HG03139 (cell line): ENCODE measurements at regions not wholly inside any gene's neighbourhood (a gene's known extent, or its start where the extent isn't known, plus 50 kb on each side); places are given as distances from the start of the nearest gene placed in this dataset.

ENCODE experiments used
- ATAC-seq: cut with Tn5 transposase; IDR thresholded peaks from one replicate; pipeline ENCODE4 v1.9.1; 2021; ENCODE audit not compliant: unreplicated experiment

DNA sequence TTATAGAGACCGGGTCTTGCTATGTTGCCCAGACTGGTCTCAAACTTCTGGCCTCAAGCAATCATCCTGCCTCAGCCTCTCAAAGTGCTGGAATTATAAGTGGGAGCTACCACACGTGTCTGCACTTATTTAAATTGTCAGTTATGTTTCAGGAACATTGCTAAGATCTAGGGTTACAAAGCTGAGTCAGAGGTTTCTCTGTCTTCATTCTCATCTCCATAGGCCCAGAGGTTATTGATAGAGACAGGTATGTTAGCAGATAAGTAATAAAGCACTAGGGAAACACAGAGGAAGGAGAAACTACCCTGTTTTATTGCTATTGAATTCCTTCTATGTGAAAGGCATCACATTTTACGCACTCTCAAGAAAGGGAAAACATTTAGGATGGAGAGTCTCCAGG is 214.1 kb downstream of the REEP3 start:
- no peak for ATAC-seq

DNA sequence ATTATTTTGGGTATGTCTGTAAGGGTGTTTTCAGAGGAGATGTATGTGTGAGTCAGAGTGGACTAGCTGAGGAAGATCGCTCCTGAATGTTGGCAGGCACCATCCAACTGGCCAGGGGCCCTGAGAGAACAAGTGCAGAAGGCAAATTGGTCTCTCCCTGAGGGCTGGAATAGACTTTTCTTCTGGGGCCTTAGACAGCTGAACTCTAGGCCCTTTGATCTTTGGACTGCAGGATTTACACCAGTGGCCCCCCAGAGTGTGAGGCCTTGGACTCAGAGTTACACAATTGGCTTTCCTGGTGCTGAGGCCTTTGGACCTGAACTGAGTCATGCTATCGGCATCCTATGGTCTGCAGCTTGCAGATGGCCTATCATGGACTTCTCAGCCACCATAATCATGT is 217.2 kb downstream of the REEP3 start:
- ATAC-seq: no peak

DNA sequence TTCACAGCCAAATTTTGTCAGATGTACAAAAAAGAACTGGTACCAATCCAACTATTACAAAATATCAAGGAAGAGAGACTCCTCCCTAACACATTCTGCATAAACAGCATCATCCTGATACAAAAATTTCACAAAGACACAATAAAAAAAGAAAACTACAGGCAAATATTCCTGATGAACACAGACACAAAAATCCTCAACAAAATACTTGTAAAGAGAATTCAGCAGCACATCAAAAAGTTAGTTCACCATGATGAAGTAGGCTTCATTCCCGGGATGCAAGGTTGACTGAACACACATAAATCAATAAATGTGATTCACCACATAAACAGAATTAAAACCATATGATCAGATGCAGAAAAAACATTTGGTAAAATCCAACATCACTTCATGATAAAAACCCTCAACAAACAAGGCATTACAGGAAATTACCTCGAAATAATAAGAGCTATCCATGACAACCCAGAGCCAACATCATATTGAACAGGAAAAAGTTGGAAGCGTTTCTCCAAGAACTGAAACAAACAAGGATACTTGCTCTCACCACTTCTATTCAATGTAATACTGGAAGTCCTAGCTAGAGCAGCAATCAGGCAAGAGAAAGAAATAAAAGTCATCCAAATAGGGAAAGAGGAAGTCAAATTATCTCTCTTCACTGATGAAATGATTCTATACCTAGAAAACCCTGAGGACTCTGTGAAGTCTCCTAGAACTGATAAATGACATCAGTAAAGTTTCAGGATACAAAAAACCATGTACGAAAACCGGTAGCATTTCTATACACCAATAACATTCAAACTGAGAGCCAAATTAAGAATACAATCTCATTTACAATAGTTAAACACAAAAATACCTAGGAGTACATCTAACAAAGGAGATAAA is 223.1 kb downstream of the REEP3 start:
- ATAC-seq: no peak

DNA sequence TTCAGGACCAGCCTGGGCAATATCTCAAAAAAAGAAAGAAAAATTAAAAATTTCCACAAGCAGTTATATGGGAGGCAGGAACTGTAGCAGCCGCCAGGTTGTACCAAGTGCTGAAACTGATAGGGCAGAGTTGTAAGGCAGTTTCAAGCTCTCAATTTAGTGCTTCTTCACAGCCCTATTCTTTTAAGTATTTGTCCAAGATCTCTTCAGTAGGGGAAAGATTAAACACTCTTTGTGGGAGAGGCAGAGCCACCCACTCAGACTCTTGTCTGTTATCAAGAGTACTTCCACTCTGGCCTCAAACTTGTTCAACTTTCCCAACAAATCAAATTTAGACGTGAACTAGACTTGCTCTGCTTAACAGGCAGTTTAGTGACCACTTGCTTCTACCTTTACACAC is 228.7 kb downstream of the REEP3 start:
- ATAC-seq: no peak

DNA sequence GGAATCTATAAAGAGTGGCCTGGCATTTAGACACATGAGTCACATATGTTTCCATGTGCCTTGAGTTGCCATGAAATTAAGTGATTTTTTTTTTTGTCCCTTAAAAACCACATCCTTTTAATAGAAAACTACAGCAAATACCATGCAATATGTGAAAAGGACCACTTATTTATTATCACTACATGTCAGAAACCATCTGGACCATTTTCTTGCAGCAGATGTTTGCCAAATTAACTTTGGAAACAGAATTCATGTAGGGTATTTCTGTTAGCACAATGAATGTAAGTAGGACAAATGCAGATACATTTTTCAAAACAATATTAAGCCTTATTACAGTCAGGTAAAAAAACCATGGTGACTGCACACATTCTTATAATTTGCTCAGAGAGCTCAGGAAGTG is 230.6 kb downstream of the REEP3 start:
- no peak for ATAC-seq

DNA sequence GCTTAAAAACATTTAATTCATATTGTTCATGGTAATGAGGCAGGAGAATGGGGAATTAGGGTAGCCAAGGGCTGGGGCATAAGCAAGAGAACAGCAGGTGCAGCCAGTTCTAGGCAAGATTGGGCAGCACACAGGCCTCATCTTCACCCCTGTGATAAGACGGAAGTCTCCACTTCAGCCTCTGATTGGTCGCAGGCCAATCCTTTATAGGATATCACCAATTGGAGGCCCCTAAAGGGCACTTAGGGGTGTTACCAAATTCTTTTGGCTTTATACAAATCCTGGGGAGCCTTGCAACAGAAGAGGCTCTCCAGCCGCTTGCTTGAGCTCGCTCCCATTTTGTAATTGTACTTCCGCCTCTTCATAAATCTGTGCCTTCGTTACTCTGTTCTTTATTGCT is 231.1 kb downstream of the REEP3 start:
- no peak for ATAC-seq

DNA sequence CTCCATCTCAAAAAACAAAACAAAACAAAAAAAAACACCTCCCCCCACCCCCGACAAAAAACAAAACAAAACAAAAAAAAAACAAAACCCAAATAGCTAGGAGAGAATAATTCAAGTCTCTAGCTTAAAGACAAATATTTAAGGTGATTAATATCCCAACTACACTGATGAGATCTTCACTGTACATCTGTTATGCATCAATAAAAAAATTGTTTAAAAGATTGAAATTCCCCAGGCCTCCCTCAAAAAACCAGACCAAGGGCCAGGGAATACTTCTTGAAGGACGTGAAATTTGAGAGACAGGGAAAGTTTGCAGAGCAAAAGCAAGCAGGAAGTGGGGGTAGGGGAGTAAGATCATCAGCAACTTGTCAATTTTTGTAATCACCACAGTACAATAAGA is 232.6 kb downstream of the REEP3 start:
- ATAC-seq: no peak

DNA sequence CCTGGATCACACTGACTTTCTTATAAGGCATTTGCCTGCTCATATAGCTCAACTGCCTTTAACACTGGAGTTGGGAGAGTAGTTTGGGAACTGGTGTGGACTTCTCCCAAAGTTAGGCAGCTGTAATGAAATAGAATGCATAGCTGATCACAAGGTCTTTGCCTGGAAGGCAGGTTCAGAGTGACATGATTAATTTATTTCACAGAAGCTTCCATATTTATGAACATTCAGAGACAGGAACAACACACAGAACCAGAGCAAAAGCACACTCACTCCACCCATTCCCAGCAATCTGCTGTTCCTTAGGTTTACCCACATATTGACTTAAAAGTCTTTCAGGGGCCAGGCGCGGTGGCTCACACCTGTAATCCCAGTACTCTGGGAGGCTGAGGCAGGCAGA is 234.2 kb downstream of the REEP3 start:
- no peak for ATAC-seq

DNA sequence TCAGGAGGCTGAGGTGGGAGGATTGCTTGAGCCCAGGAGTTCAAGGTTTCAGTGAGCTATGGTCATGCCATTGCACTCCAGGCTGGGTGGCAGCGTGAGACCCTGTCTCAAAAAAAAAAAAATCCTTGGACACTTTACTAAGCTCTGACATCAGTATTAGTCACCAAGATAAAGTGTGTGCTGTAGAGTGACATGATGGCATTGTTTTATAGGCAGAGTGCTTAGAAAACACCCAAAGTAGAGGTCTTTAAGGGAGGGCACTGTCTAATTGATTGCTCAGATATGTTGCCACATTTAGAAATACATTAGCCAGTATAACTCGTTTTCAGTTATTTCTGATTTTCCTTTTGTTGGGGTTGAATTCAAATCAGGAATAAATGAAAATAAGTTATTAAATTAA is 235.9 kb downstream of the REEP3 start:
- ATAC-seq: no peak

DNA sequence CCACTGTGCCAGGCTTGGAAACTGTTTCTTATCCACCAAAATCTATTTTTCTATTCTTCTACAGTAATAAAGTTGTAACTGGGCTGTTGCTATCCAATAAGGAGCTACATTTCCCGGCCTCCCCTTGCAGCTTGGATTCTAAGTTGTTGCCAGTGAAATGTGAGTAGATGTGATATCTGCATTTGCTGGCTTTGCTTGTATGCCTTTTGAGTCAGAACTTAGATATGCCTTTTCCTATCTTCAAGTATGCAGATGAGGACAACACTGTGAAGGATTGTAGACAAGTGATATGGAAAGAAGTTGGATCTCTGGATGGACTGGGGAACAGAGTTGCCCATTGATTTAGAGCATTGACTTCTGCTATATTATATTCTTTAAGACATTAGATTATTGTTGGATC is 236.9 kb downstream of the REEP3 start:
- ATAC-seq: no peak

DNA sequence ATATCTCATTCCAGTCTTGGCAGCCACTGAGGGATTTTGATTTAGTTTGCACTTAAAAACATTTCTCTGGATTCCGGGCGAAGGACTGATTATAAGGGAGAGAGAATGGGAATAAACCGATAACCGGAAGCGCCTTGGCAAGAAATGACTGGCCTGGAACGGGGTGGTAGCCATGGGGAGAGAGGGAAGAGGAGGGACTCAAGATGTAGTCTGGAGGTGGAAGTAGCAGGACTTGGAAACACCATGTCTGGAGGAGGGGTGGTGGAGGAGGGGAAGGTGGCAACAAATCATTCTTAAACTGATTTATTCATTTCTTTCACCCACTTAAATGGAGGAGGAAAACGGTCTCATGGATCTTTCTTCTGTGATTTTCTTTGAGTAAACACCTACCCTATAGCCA is 238.1 kb downstream of the REEP3 start:
- ATAC-seq: no peak

DNA sequence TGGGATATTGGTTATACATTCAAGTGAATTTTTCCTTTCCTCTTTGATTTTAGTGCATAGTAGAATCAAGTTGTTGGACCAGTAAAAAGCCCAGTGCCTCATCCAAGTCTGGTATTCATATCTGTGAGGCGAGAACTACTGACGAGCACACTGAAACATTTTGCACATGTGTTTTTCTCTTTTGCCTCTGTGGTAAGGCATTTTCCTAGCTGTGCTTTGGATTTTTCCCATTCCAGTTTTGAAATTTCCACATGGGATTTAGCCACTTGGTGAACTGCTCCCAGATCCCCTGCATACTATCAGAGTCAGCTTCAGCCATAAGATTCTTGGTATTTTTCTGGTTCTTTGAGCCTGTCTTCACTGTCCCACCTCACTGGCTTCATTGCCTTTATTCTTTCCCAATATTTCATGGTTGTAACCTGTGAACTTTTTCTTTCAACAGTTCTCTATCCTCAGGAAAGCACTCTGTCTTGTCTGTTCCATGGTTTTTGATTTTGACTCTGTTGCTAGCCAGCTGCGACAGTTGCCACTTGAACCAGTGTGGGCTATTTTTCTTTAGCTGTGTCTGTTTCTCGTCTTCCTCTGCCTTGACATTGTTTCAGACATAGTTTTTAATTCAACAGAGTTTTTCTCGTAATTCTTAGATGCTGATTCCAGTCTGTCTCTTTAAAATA is 239.0 kb downstream of the REEP3 start:
- ATAC-seq: no peak

DNA sequence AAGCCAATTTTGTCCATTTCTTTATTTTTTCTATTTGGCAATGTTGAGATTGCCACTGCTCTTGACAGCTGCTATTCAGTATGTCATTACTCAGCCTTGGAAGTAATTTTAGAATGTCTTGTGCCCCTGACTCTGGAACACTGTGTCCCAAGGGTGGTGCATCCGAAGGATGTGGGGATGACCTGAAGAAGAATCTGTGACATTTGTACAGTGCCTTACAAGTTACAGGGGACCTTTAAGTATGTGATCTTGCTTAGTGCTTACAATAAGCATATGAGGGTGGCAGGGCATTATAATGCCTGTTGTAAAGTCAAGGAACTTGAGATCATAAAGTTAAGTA is 239.5 kb downstream of the REEP3 start:
- no peak for ATAC-seq

DNA sequence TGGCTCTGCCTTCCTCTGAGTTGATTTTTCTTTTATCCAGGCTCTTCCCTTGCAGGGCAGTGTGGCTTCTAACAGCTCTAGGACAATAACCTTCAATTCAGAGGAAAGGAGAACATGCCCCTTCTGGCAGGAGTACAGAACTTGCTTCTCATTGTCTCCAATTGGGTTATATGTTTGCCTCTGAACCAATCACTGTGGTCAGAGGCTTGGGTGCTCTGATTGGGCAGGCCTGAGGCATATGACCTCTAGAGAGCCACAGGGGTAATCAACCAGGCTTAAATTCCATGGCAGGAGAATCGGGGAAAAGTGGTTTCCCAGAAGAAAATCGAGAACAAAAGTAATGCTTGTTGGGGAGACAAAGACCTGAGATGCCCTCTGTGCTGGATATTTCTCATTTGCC is 240.0 kb downstream of the REEP3 start:
- ATAC-seq: no peak

DNA sequence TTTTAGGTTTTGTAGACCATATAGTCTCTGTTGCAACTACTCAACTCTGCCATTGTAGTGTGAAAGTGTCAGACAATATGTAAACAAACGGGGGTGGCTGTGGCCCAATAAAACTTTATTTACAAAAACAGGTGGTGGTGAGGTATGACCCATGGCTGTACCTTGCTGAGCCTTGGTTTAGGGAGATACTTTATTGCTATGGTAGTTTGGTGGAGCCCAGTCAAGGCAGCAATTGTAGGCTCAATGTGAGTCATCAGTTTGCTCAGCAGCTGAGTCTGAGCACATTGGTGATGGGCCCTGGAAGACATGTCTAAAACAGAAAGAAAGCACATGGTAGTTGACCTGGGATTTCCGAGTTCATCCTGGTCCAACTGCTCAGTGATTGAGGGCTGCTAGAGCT is 242.5 kb downstream of the REEP3 start:
- no peak for ATAC-seq

DNA sequence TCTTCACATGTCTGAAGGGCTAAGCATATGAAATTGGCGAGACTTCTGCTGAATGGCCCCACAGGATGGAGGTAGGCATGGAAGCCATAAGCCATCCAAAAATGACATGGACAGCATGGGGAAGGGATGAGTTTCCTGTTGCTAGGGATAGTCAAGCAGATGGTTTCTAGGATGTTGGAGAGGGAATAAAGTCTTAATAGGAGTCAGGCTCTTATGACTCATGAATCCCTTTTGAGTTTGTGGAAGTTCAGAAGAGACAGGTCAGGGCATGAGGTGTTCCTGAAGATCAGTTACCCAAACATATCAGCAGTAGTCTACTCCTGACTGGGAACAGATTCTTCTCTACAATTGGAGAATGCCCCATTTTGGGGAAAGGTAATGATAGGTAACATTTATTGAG is 243.9 kb downstream of the REEP3 start:
- no peak for ATAC-seq

DNA sequence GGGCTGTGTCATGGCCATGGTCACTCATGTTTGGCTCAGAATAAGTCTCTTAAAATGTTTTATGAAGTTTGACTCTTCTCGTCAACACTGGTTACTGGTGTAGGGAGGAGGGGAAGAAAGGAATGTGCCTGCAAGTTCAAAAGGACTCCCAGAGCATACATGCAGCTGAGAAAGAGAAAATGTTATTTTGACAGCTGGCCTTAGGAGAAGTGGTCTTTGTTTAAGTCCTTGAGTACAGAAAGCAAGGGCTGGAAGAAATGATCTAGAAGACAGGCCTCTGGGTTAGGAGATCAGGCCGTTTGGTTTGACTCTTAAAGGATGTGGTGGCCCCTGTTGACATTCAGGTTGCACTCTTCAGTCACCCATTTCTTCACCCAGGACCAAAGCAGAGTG is 245.5 kb downstream of the REEP3 start:
- no peak for ATAC-seq

DNA sequence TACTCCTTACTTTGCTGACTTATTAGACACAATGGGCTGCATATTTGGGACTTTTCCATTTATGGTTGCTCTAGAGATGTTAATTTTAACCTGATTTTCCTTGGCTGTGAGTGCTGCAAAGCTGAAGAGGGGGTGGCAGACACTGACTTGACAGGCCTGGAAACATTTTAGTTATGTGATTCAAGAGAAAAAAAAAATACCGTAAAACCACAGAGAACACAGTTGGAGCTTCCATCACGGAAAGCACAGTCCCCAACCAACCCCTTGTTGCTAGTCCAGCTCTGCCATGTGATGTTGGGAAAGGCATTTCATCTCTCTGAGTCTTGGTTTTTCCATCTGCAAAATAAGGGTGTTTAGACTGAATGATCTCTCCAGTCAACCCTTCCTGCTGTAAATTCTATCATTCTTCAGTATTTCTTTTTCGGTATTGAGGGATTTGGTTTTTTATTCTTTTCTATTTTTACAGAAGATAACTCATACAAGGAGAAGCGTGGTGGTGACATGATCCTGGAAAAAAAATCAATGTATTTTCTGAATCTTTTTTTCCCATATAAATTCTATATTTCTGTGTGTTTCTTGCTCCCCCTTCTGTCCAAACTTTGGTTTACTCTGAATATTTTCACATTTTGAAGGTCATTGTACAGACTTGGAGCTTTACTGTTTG is 246.1 kb downstream of the REEP3 start:
- no peak for ATAC-seq

DNA sequence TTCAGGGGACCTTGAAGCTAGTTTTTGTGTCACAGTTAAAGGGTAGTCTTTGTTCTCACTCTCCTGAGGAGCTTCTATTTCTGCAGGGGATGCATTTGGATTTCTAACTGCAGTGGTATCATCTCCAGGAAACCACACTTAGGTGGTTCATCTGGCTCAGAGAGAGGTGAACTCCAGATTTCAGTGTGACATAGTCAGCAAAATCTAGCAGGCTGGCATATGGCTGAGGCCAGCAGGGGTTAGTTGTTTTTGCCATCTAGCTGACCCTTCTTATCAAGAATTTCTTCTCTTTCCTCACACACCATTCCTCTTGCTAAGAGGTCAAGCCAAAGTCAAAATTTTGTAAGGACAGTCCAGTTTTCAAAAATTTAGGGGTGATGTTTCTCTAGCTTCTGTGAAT is 248.2 kb downstream of the REEP3 start:
- no peak for ATAC-seq

DNA sequence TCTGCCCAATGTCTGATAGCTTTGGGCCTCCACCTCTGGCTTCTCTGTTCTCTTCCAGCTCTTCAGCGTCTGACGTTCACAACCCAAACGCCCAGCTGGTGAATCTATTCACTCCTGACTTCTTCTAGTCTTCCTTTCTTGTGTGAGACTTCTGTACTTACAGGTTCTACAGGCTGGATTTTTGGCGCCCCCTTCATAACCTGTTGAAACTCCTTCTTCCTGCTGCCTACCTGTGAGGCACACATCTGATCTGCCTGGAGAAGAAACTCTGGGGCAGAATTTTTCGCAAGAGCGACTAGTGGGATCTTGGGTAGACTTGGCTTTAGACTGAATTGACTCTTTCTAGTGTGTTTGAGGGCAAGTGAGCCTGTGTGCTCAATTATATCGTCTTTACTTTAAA is 249.3 kb downstream of the REEP3 start:
- no peak for ATAC-seq

DNA sequence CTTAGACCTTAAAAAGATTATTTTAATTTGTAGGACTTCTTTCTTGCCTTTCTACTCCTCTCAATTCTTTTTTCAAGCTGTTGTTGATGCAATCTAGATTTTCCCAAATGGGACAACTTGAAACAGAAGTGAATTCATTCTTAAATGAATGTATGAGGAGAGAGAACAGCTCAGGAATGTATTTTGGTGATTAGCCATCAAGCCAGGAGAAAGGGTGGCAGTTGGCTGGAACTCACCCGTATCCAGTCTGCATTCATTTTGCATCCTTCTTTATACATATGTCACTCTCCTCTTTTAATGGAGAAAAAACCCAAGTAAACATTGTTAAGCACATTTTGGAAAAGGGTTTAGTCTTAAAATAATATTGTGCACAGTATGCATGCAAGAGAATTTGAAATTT is 251.3 kb downstream of the REEP3 start:
- no peak for ATAC-seq

DNA sequence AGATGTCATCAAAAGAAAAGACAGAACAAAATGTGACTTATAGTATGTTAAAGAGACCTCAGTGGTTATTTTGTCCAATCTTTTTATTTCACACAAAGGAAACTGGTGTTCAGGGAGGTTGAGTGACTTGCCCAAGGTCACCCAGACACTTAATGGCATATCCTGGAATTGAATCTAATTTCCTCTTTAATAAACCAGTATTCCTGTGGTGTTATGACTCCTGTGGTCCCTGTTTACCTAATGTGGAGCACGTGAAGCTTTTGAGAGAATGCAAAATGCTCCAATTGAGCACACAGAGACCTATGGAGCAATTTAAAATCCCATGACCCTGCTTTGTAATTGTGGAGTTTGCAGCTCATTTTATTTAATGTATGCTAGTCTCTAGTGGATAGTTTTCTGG is 251.9 kb downstream of the REEP3 start:
- no peak for ATAC-seq
